Ovary (tissue), 7 donors: ENCODE measurements at regions not wholly inside any gene's neighbourhood (a gene's known extent, or its start where the extent isn't known, plus 50 kb on each side); places are given as distances from the start of the nearest gene placed in this dataset.
"Not testable (repeated sequence)": the region's sequence is repeated elsewhere in the genome, so short reads cannot be mapped to it uniquely, and the experiment has no call there.

ENCODE experiments used
- DNase-seq, 5 donors: peaks; one replicate each; pipeline ENCODE4 v3.0.0-alpha.2; 2019 to 2020
- H3K27ac ChIP-seq, 2 donors: fragments of 200-600 bp; one replicate each; pipeline versions ENCODE4 v1.5.1 to v1.8.0; 2019 to 2022
- H3K27me3 ChIP-seq: fragments of 200-600 bp; one replicate; pipeline ENCODE4 v1.8.0; 2022
- H3K36me3 ChIP-seq: fragments of 200-600 bp; sonication (generic); one replicate; pipeline ENCODE4 v1.5.1; 2019
- H3K4me1 ChIP-seq: one replicate; pipeline ENCODE4 v1.8.1; 2013; ENCODE audit warnings: mild to moderate bottlenecking, moderate library complexity; ENCODE audit not compliant: insufficient read depth
- H3K4me3 ChIP-seq: fragments of 200-600 bp; sonication (generic); one replicate; pipeline ENCODE4 v1.5.1; 2017
- H3K9me3 ChIP-seq, 2 donors: fragments of 200-600 bp in 1 of 2; sonication (generic) in 1 of 2; one replicate each; pipeline versions ENCODE4 v1.5.1 to v1.8.1; 2013 to 2019; ENCODE audit warnings: mild to moderate bottlenecking in 1 of 2, moderate library complexity in 1 of 2
- EP300 ChIP-seq: sonication (generic); formaldehyde crosslinking; IDR thresholded peaks from one replicate; pipeline ENCODE4 v1.6.1; 2017; ENCODE audit warnings: antibody characterized with exemption
- POLR2A ChIP-seq: fragments of 450-650 bp; IDR thresholded peaks from one replicate; pipeline ENCODE4 v1.6.1; 2017; ENCODE audit warnings: antibody characterized with exemption, mild to moderate bottlenecking, moderate library complexity
- WGBS, 3 donors: extraction: QIAGEN DNeasy Blood & Tissue Kit in 1 of 3; methylation state at CpG; one replicate each; pipeline versions ENCODE4 v1.1.5 to v1.1.7; 2013 to 2017; 5-methylcytosine and 5-hydroxymethylcytosine counted together
- intact Hi-C, 4 donors: fragments of 100-400 bp; cut with DNase I; formaldehyde crosslinking; loops; one replicate each; pipeline versions ENCODE4 v1.11.0 to v1.15.1; 2022 to 2023
- TF ChIP-seq, protein P1 (sequence below), 3 donors: fragments of 450-650 bp in 2 of 3; fragments of 200-600 bp in 1 of 3; IDR thresholded peaks; one replicate each; pipeline versions ENCODE4 v1.5.1 to v1.8.0; 2016 to 2022; ENCODE audit warnings: antibody characterized with exemption in 3 of 3, mild to moderate bottlenecking in 1 of 3
- donor health status: DM: no; HTN: no; CAD: no; lungs with moderate emphysema.
- donor health status: DM: no; HTN: no; CAD: no.
- donor health status: Bipolar disorder and iron deficiency.
- donor health status: DM: no; HTN: no; CAD: no.
- donor health status: DM: yes; HTN: yes; CAD: no.

DNA sequence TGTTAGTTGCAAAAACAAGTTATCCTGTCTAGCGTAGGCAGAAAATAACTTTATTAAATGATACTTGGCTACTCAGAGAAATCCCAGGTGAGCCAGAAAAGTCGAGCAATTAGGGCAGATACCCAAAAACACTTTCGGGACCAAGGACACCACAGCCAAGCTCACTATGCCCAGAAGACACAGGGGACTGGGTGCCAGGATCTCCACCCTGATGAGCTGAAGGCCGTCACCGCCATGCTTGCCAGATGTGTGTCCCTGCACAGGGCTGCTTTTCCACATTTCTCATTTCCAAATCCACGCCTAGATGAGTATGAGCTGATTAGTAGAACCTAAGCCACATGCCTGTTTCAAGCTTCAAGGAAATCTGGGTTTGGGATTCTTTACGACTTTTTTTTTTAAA is 214.0 kb upstream of the SMLR1 start:
- H3K27ac ChIP-seq = no peak overlapping the region
- H3K9me3 ChIP-seq = no peaks in the 10 kb centered on the region
- no peaks in the 10 kb centered on the region for H3K4me1 ChIP-seq
- H3K36me3 ChIP-seq = no peaks in the 10 kb centered on the region
- 90 to 95% (median 92%) methylated on average over 7 of the region's 7 CpGs for WGBS, 3 donors
- intact Hi-C loops = no loop called here
- no peaks in the 10 kb centered on the region for H3K27me3 ChIP-seq
- no peak for DNase-seq
- no peak overlapping the region for H3K4me3 ChIP-seq
- TF ChIP-seq EP300 (no peak), POLR2A (no peak)
- TF ChIP-seq, protein P1, sequence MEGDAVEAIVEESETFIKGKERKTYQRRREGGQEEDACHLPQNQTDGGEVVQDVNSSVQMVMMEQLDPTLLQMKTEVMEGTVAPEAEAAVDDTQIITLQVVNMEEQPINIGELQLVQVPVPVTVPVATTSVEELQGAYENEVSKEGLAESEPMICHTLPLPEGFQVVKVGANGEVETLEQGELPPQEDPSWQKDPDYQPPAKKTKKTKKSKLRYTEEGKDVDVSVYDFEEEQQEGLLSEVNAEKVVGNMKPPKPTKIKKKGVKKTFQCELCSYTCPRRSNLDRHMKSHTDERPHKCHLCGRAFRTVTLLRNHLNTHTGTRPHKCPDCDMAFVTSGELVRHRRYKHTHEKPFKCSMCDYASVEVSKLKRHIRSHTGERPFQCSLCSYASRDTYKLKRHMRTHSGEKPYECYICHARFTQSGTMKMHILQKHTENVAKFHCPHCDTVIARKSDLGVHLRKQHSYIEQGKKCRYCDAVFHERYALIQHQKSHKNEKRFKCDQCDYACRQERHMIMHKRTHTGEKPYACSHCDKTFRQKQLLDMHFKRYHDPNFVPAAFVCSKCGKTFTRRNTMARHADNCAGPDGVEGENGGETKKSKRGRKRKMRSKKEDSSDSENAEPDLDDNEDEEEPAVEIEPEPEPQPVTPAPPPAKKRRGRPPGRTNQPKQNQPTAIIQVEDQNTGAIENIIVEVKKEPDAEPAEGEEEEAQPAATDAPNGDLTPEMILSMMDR (IDR thresholded peaks at IDR 0.05) = no peak

DNA sequence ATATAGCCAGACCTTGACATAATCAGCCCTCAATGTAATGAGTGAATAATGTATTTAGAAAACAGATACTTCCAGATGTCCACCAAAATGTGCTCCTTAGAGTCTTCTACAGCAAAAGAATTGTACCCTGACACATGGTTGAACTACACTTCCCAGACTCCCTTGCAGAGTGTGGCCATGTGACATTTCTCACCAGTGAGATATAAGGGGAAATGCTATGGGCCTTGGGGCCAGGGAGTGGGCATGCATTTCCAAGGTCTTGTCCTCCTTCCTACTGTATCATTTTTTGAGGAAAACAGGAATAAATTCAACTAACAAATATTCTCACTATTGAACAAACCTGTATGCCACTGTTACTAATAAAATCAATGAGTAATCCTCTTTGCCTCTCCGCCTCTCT is 211.4 kb upstream of the SMLR1 start:
- no peak for DNase-seq
- WGBS, 3 donors = 93 to 97% (median 96%) methylated on average over 1 of the region's 1 CpG
- Histone ChIP-seq H3K9me3 (no peaks in the 10 kb centered on the region), H3K4me1 (no peaks in the 10 kb centered on the region), H3K36me3 (no peaks in the 10 kb centered on the region), H3K27ac (no peak overlapping the region), H3K4me3 (no peak overlapping the region), H3K27me3 (no peaks in the 10 kb centered on the region)
- no peak for TF ChIP-seq POLR2A
- TF ChIP-seq, protein P1 (IDR thresholded peaks at IDR 0.05) = no peak
- no peak for TF ChIP-seq EP300
- intact Hi-C loops = no loop called here

DNA sequence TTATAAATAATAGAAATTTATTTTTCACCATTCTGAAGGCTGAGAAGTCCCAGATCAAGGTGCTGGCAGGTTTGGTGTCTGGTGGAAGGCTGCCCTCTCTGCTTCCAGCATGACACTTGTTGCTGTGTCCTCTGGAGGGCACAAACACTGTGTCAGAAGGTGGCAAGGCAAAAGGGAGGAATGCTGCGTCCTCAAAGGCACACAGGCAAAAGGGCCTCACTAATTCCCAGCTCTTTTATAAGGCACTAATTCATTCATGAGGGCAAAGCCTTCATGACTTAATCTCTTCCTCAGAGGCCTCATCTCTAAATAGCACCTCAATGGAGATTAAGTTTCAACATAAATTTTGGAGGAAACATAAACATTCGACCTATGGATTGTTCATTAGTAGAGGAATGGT is 209.5 kb upstream of the SMLR1 start:
- no peak overlapping the region for H3K4me3 ChIP-seq
- DNase-seq = no peak
- intact Hi-C loops = no loop called here
- H3K27ac ChIP-seq = no peak overlapping the region
- TF ChIP-seq, protein P1 (IDR thresholded peaks at IDR 0.05) = no peak
- no peak for TF ChIP-seq EP300
- TF ChIP-seq POLR2A = no peak
- H3K9me3 ChIP-seq = no peaks in the 10 kb centered on the region
- H3K27me3 ChIP-seq = no peaks in the 10 kb centered on the region
- no peaks in the 10 kb centered on the region for H3K4me1 ChIP-seq
- WGBS, 3 donors = 85 to 86% (median 86%) methylated on average over 2 of the region's 2 CpGs
- H3K36me3 ChIP-seq = no peaks in the 10 kb centered on the region

DNA sequence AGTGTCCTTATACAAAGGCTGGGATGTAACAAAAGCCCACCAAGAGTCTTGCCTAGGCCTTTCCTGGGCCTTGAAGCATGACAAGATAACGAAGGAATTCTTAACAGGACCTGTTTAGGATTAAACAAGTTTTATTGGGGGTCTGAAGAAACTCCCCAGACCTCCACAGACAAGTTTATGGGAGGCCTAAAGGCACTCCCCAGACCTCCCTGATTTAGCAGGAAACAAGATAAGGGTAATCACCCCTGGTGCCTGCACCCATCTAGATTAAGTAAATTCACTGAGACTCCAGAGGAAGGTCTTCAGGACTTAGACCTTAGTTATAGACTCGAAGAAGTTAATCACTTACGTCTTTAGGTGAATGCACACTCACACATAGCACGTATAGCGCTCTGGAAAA is 208.4 kb upstream of the SMLR1 start:
- H3K4me3 ChIP-seq, H3K27ac ChIP-seq, H3K36me3 ChIP-seq, H3K4me1 ChIP-seq, DNase-seq, H3K9me3 ChIP-seq, intact Hi-C loops, H3K27me3 ChIP-seq: not testable (repeated sequence)
- 80 to 87% (median 85%) methylated on average over 5 of the region's 5 CpGs for WGBS, 3 donors

DNA sequence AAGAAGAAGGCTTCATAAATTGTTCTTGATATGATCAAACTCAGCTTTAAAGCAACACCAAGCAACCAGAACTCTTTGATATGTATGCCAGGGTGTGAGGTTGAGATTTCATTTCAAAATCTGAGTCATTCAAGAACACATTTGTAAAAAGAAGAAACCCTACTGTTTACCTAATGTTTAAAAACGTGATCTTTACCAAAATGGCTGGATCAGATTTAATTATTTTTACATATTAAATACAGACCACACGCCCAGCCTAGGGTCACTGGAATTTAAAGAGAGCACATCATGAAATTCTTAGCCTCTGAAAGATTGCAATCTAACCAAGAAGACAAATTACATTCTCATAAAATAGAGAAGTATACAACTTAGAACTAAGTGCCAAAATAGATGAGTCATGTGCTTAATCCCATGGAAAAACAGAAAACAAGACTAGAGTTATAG is 206.8 kb upstream of the SMLR1 start:
- DNase-seq = no peak
- Histone ChIP-seq H3K36me3 (no peaks in the 10 kb centered on the region), H3K27me3 (no peaks in the 10 kb centered on the region), H3K4me3 (no peak overlapping the region), H3K4me1 (no peaks in the 10 kb centered on the region), H3K9me3 (no peaks in the 10 kb centered on the region), H3K27ac (no peak overlapping the region)
- TF ChIP-seq, protein P1 (IDR thresholded peaks at IDR 0.05) = no peak
- TF ChIP-seq EP300 (no peak), POLR2A (no peak)
- intact Hi-C loops = no loop called here
- WGBS, 3 donors = 64 to 70% (median 67%) methylated on average over 2 of the region's 2 CpGs
